ENCODE measurements at regions not wholly inside any gene's neighbourhood (a gene's known extent, or its start where the extent isn't known, plus 50 kb on each side); places are given as distances from the start of the nearest gene placed in this dataset.
A peak's percentile ranks its signal among the peaks of the same experiment; 100 is the strongest.
"Not testable (repeated sequence)": the region's sequence is repeated elsewhere in the genome, so short reads cannot be mapped to it uniquely, and the experiment has no call there.

GRCh38 chrX:118261151-118261550, 84.8 kb upstream of the WDR44 start:
- DNase-seq = no peak

GRCh38 chrX:118271775-118272174, 74.1 kb upstream of the WDR44 start:
- peak; percentile 19 for DNase-seq

GRCh38 chrX:118272242-118272641, 73.7 kb upstream of the WDR44 start:
- DNase-seq = peak; percentile 35

GRCh38 chrX:118286066-118286762, 59.7 kb upstream of the WDR44 start:
- DNase-seq = peak; percentile 1

GRCh38 chrX:118295818-118296217, 50.1 kb upstream of the WDR44 start:
- not testable (repeated sequence) for DNase-seq

Data from dermis blood vessel endothelial cell (primary cell).